SK-N-MC (cell line): ENCODE measurements at regions not wholly inside any gene's neighbourhood (a gene's known extent, or its start where the extent isn't known, plus 50 kb on each side); places are given as distances from the start of the nearest gene placed in this dataset.

ENCODE experiments used
- EZH2 ChIP-seq: fragments of 200-600 bp; sonication (generic); IDR thresholded peaks from one replicate; pipeline ENCODE4 v1.6.1; 2017; ENCODE audit warnings: antibody characterized with exemption
- POLR2AphosphoS5 ChIP-seq: IDR thresholded peaks from 2 replicates; pipeline ENCODE4 v1.6.1; 2012; ENCODE audit warnings: mild to moderate bottlenecking, low read depth, low read length, borderline replicate concordance

DNA sequence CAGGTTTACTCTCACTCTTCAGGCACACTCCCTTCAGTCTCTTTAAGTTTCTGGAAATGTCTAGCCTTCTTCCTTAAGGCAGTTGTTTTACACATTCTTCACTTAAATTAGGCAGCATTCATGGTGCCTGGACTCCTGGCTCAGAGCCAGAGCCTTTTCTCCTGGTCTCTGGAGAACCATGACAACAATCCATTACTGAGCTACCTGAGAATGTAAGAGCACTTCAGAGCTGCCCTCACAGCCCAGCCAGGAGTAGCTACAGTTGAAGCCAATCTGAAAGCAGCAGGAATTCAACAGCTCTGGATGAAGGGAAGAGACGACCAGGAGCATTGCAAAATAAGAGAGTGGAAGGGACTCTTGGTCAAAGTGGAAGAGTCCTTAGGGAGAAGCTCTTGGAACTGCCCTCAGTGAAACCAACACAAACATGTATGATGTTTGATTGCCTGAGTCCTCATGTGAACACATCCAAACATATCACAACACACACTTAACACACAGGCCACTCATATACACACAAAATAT lies 416.8 kb upstream of the SPTLC3 start:
- TF ChIP-seq POLR2AphosphoS5 (no peak), EZH2 (no peak)
